Activated naive CD4-positive, alpha-beta T cell treated with anti-CD3 and anti-CD28 coated beads, Interleukin-2, amount 10 ng/mL, durations not matched to agents 7 days and 5 days (primary cell): ENCODE measurements at regions not wholly inside any gene's neighbourhood (a gene's known extent, or its start where the extent isn't known, plus 50 kb on each side); places are given as distances from the start of the nearest gene placed in this dataset.
"Not testable (repeated sequence)": the region's sequence is repeated elsewhere in the genome, so short reads cannot be mapped to it uniquely, and the experiment has no call there.

Experiments used
- CTCF ChIA-PET: fragments of 350-600 bp; sonication (Branson Sonifier 250); formaldehyde crosslinking; loops from one replicate; lab custom pipeline; 2021; ENCODE audit warnings: antibody characterized with exemption; lab: Charles Lee
- DNase-seq: peaks from one replicate; pipeline ENCODE4 v3.0.0-alpha.2; 2020
- H3K27ac Mint-ChIP-seq: one replicate; pipeline ENCODE4 v1.8.0; 2021; ENCODE audit warnings: mild to moderate bottlenecking, moderate library complexity, mixed read lengths
- H3K27me3 Mint-ChIP-seq: one replicate; pipeline ENCODE4 v1.8.0; 2021; ENCODE audit warnings: mild to moderate bottlenecking, mixed read lengths
- H3K36me3 Mint-ChIP-seq: one replicate; pipeline ENCODE4 v1.8.0; 2021; ENCODE audit warnings: mixed read lengths
- H3K4me1 Mint-ChIP-seq: one replicate; pipeline ENCODE4 v1.8.0; 2021; ENCODE audit warnings: mixed read lengths
- H3K4me3 Mint-ChIP-seq: one replicate; pipeline ENCODE4 v1.8.0; 2021; ENCODE audit warnings: mild to moderate bottlenecking, moderate library complexity, mixed read lengths
- H3K9me3 Mint-ChIP-seq: one replicate; pipeline ENCODE4 v1.8.0; 2021; ENCODE audit warnings: mixed read lengths

GRCh38 chr3:26011276-26011675, 221.4 kb downstream of the OXSM start:
- Mint-ChIP-seq H3K27ac (no peak overlapping the region), H3K4me1 (no peaks in the 10 kb centered on the region), H3K36me3 (no peaks in the 10 kb centered on the region), H3K4me3 (no peak overlapping the region), H3K27me3 (no peaks in the 10 kb centered on the region), H3K9me3 (no peaks in the 10 kb centered on the region)
- CTCF ChIA-PET, result no interaction called here
- no peak for DNase-seq

DNA sequence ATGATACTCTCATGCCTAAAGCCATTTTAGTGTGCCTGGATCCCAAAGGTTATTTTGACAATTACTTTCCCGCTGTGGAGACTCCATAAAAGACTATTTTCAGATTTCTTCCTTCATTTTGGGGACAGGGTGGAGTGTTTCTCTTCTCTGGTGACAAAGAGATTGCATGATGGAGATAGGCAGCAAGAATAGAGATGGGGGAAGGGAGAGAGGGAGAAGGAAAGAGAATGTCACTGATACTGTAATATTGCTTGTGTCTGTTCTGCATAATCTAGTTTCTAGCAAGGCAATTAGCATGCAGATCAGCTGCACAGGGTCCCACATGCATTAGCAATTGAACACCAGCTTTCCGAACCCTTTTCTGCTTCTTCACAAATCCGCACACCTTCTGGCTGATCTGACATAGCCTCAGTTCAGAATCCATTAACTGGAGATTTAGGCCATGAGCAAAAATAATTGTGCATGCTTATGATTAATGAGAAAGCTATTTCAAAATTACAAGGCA, 222.4 kb downstream of the OXSM start:
- Mint-ChIP-seq H3K36me3 (no peaks in the 10 kb centered on the region), H3K4me1 (no peaks in the 10 kb centered on the region), H3K9me3 (no peaks in the 10 kb centered on the region), H3K27ac (no peak overlapping the region), H3K27me3 (no peaks in the 10 kb centered on the region), H3K4me3 (no peak overlapping the region)
- CTCF ChIA-PET, result no interaction called here
- DNase-seq, result no peak

- DNase-seq, result no peak
- H3K27ac Mint-ChIP-seq, result no peak overlapping the region
- no peaks in the 10 kb centered on the region for H3K36me3 Mint-ChIP-seq
- no peaks in the 10 kb centered on the region for H3K27me3 Mint-ChIP-seq
- H3K4me3 Mint-ChIP-seq, result no peak overlapping the region
- CTCF ChIA-PET, result no interaction called here
- no peaks in the 10 kb centered on the region for H3K9me3 Mint-ChIP-seq
- no peaks in the 10 kb centered on the region for H3K4me1 Mint-ChIP-seq
These were observed 225.9 kb downstream of the OXSM start for GRCh38 chr3:26015752-26016151.

- Mint-ChIP-seq H3K4me1 (no peaks in the 10 kb centered on the region), H3K4me3 (no peak overlapping the region), H3K27ac (no peak overlapping the region), H3K9me3 (peaks cover 3% of the 10 kb centered on the region), H3K36me3 (no peaks in the 10 kb centered on the region), H3K27me3 (no peaks in the 10 kb centered on the region)
- no peak for DNase-seq
- CTCF ChIA-PET, result no interaction called here
These were observed 229.0 kb downstream of the OXSM start for GRCh38 chr3:26018889-26019288.

GRCh38 chr3:26024206-26024605, 234.3 kb downstream of the OXSM start:
- H3K4me3 Mint-ChIP-seq, H3K27me3 Mint-ChIP-seq, CTCF ChIA-PET, H3K27ac Mint-ChIP-seq, H3K36me3 Mint-ChIP-seq, DNase-seq, H3K9me3 Mint-ChIP-seq, H3K4me1 Mint-ChIP-seq: not testable (repeated sequence)

DNA sequence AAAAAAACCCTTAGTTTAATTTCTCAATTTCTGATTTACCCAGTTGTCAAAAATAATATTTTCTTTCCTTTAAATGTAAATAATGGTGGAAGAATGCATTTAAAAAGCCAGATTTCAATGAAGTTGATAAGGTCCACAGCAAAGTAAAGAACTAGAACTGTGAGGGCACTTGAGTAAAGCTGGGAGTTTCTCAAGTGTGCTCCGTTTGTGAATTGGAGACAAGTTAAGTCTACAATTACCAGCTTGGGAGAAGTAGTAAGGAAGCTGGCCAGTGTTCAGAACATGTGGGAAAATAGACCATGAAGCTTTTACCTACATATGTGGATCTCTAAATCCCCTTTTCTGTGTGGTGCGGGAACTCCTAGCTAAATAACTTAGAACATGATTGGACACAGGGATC, 239.4 kb downstream of the OXSM start:
- H3K27ac Mint-ChIP-seq, result no peak overlapping the region
- H3K27me3 Mint-ChIP-seq, result no peaks in the 10 kb centered on the region
- H3K4me1 Mint-ChIP-seq, result no peaks in the 10 kb centered on the region
- CTCF ChIA-PET, result no interaction called here
- H3K9me3 Mint-ChIP-seq, result no peaks in the 10 kb centered on the region
- no peak overlapping the region for H3K4me3 Mint-ChIP-seq
- H3K36me3 Mint-ChIP-seq, result no peaks in the 10 kb centered on the region
- no peak for DNase-seq

- DNase-seq, H3K4me1 Mint-ChIP-seq, CTCF ChIA-PET, H3K27me3 Mint-ChIP-seq, H3K4me3 Mint-ChIP-seq, H3K36me3 Mint-ChIP-seq, H3K27ac Mint-ChIP-seq: not testable (repeated sequence)
- H3K9me3 Mint-ChIP-seq, result peaks cover 22% of the 10 kb centered on the region
These were observed 252.2 kb downstream of the OXSM start for GRCh38 chr3:26042126-26042525.

DNA sequence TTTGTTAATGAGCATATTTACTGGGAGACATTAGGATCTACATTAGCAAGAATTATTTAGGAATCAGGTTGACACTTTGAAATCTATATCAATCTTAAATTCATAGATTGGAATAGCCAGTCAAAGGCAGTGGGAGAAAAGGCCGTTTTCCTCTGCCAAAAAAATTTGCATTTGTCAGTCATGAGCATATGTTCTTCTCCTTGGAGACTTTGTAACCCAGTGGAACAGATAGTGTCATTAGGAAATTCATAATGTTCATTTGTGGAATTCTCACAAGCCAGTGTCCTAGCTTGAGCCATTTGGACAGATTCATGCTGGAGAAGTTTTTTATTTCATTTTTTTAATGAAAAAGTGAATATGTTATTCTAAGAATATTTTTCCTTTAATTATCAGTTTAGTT, 260.1 kb downstream of the OXSM start:
- Mint-ChIP-seq H3K4me1 (no peaks in the 10 kb centered on the region), H3K4me3 (no peak overlapping the region), H3K9me3 (no peaks in the 10 kb centered on the region), H3K27me3 (no peaks in the 10 kb centered on the region), H3K36me3 (no peaks in the 10 kb centered on the region), H3K27ac (no peak overlapping the region)
- CTCF ChIA-PET, result no interaction called here
- no peak for DNase-seq

DNA sequence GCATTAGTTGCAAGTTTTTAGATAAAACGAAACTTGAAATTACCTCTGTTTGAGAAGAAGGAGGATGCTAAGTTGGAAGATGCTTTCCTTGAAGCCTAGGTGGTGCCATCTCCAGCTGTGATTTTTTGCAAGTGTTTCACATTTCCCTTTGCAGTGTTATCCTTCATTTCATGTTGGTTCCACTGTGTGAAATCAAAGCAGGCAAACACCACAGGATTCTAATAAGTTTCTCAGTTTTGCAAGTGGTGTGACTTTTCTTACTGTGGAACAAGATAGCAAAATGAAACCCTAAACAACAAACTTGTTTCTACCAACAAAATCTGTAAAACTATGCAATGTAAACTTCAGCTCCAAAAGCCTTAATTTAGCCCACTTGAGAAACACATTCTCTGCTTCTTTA, 260.9 kb downstream of the OXSM start:
- no peaks in the 10 kb centered on the region for H3K9me3 Mint-ChIP-seq
- H3K4me3 Mint-ChIP-seq, result no peak overlapping the region
- H3K27ac Mint-ChIP-seq, result no peak overlapping the region
- CTCF ChIA-PET, result no interaction called here
- no peaks in the 10 kb centered on the region for H3K27me3 Mint-ChIP-seq
- no peaks in the 10 kb centered on the region for H3K4me1 Mint-ChIP-seq
- no peak for DNase-seq
- no peaks in the 10 kb centered on the region for H3K36me3 Mint-ChIP-seq

- H3K4me3 Mint-ChIP-seq, result no peak overlapping the region
- no peak for DNase-seq
- H3K9me3 Mint-ChIP-seq, result peaks cover 2% of the 10 kb centered on the region
- H3K27ac Mint-ChIP-seq, result no peak overlapping the region
- no peaks in the 10 kb centered on the region for H3K36me3 Mint-ChIP-seq
- CTCF ChIA-PET, result no interaction called here
- H3K4me1 Mint-ChIP-seq, result no peaks in the 10 kb centered on the region
- no peaks in the 10 kb centered on the region for H3K27me3 Mint-ChIP-seq
These were observed 269.0 kb downstream of the OXSM start for GRCh38 chr3:26058901-26059321.

- Mint-ChIP-seq H3K27ac (no peak overlapping the region), H3K4me1 (no peaks in the 10 kb centered on the region), H3K4me3 (no peak overlapping the region), H3K27me3 (no peaks in the 10 kb centered on the region), H3K36me3 (no peaks in the 10 kb centered on the region), H3K9me3 (no peaks in the 10 kb centered on the region)
- CTCF ChIA-PET, result no interaction called here
- DNase-seq, result no peak
These were observed 272.1 kb downstream of the OXSM start for GRCh38 chr3:26061947-26062346.

DNA sequence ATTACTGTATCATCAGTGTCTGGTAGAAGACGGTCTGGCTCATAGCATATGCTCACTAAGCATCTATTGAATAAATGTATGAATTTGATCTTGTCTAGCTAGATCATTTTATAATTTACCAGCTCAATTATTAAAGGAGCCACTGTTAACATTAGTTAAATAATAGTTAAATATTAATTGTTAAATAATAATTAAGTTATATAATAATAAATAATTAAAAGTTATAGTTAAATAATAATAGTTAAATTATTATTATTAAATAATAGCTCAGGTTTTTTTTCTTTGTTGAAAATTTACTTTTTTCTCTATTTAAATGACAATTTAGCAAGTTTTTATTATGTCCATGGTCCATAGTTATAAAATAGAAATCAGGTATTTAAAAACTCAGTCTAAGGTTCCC, 274.4 kb downstream of the OXSM start:
- Mint-ChIP-seq H3K27ac (no peak overlapping the region), H3K4me1 (no peaks in the 10 kb centered on the region), H3K4me3 (no peak overlapping the region), H3K9me3 (no peaks in the 10 kb centered on the region), H3K36me3 (no peaks in the 10 kb centered on the region), H3K27me3 (no peaks in the 10 kb centered on the region)
- DNase-seq, result no peak
- CTCF ChIA-PET, result no interaction called here

DNA sequence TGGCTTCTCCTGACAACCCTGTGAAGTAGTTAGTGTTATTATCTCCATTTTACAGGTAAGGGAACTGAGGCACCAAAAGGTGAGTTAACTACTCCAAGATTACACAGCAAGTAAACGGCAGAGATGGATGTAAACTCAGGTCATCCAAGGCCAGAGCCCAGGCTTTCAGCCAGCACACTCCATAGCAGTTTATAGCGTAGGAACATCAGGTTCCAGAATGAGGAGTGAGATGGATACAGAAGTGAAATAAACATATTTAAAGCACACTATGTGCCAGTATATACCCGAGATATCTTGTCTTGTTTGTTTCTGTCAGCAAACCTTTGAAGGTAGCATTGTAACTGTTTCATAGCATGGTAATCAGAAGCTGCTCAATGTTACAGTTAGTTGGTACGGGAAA, 279.0 kb downstream of the OXSM start:
- Mint-ChIP-seq H3K36me3 (no peaks in the 10 kb centered on the region), H3K27ac (no peak overlapping the region), H3K4me3 (no peak overlapping the region), H3K9me3 (no peaks in the 10 kb centered on the region), H3K4me1 (no peaks in the 10 kb centered on the region), H3K27me3 (no peaks in the 10 kb centered on the region)
- no peak for DNase-seq
- CTCF ChIA-PET, result no interaction called here

- Mint-ChIP-seq H3K4me3 (no peak overlapping the region), H3K9me3 (no peaks in the 10 kb centered on the region), H3K36me3 (no peaks in the 10 kb centered on the region), H3K27ac (no peak overlapping the region), H3K4me1 (no peaks in the 10 kb centered on the region), H3K27me3 (no peaks in the 10 kb centered on the region)
- no peak for DNase-seq
- CTCF ChIA-PET, result no interaction called here
These were observed 281.0 kb downstream of the OXSM start for GRCh38 chr3:26070854-26071253.

GRCh38 chr3:26074080-26074479, 284.2 kb downstream of the OXSM start:
- Mint-ChIP-seq H3K4me1 (no peaks in the 10 kb centered on the region), H3K9me3 (no peaks in the 10 kb centered on the region), H3K27ac (no peak overlapping the region), H3K4me3 (no peak overlapping the region), H3K36me3 (no peaks in the 10 kb centered on the region), H3K27me3 (no peaks in the 10 kb centered on the region)
- no peak for DNase-seq
- CTCF ChIA-PET, result no interaction called here

- CTCF ChIA-PET, result interaction anchor here (1.0 kb wide), 1 partner anchor 614 kb away, joined by 3 read pairs; no protein-coding TSS in a partner anchor
- no peak overlapping the region for H3K27ac Mint-ChIP-seq
- DNase-seq, result no peak
- H3K9me3 Mint-ChIP-seq, result no peaks in the 10 kb centered on the region
- H3K36me3 Mint-ChIP-seq, result no peaks in the 10 kb centered on the region
- no peaks in the 10 kb centered on the region for H3K4me1 Mint-ChIP-seq
- H3K27me3 Mint-ChIP-seq, result no peaks in the 10 kb centered on the region
- no peak overlapping the region for H3K4me3 Mint-ChIP-seq
These were observed 288.6 kb downstream of the OXSM start for GRCh38 chr3:26078539-26078938.
